ENCODE measurements at regions not wholly inside any gene's neighbourhood (a gene's known extent, or its start where the extent isn't known, plus 50 kb on each side); places are given as distances from the start of the nearest gene placed in this dataset.
A peak's percentile ranks its signal among the peaks of the same experiment; 100 is the strongest.

DNA sequence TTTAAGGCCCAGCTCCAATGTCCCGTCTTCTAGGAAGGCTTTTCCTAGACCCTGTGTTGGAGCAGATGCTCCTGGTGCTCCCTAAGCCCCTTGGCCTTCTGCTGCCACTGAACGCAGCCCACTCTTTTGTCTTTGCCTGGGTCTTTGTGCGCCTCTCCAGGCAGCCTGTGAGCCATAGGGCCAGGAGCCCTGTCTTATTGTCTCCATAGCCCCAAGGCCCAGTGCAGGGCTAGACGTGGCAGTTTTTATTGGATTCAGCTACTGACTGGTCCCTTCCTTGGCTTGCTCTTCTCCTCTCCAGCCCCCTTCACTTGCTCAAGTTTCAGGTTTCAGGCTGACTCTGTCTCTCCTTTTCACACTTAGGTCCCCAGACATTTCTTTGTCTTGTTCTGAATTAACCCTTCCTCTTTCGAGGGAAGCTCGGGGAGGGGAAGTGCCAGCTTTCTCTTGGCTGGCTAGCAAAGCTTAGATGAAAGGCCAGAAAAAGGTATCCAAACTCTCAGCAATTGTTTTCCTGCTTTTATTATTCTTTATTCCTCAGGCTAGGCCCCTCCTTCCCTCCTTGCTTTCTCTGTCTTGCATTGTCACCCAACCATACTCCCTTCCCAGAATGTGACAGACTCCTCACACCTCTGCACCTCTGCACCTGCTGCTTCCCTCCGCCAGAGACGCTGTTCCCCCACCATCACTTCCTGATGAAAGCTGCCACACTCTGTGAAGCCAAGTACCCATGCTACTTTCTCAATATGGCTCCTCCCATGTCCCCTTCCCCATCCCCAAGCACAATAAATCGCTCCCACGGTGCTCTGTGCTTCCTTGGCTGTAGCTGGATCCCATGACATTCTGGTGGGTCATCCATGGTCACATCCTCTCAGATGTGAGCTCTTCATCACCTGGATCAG, 101.6 kb upstream of the CPEB4 start (continued):
- TF ChIP-seq POU5F1 (IDR thresholded peaks at IDR 0.05; ENCODE audit: low read depth, low read length), result no peak
- TF ChIP-seq, protein P1, sequence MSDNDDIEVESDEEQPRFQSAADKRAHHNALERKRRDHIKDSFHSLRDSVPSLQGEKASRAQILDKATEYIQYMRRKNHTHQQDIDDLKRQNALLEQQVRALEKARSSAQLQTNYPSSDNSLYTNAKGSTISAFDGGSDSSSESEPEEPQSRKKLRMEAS (IDR thresholded peaks at IDR 0.05), result peak; percentile 53; the same call in 1 of the 2 replicates
- TF ChIP-seq ASH2L (IDR thresholded peaks at IDR 0.05; ENCODE audit: low read length), result no peak
- no peak for TF ChIP-seq CEBPB (IDR thresholded peaks at IDR 0.05; ENCODE audit: low read depth, low read length)
